GM13977 (cell line): ENCODE measurements at regions not wholly inside any gene's neighbourhood (a gene's known extent, or its start where the extent isn't known, plus 50 kb on each side); places are given as distances from the start of the nearest gene placed in this dataset.

ENCODE experiments used
- DNase-seq: peaks from one replicate; pipeline ENCODE4 v3.0.0; 2012; ENCODE audit warnings: low spot score
- in situ Hi-C: fragments of 300-500 bp; cut with MboI; formaldehyde crosslinking; loops from one replicate; pipeline ENCODE4 v1.12.0; 2022; ENCODE audit warnings: low sequenced_read_pairs, low pct_unique_long_range_greater_than_20kb, mixed read lengths, inconsistent platforms; ENCODE audit not compliant: unreplicated experiment
- TF ChIP-seq, protein P1 (sequence below): IDR thresholded peaks from 2 replicates; pipeline ENCODE4 v1.5.1; 2012; ENCODE audit warnings: mild to moderate bottlenecking, control low read depth; ENCODE audit not compliant: insufficient read depth; ENCODE audit errors: extremely low read depth, missing control alignments

DNA sequence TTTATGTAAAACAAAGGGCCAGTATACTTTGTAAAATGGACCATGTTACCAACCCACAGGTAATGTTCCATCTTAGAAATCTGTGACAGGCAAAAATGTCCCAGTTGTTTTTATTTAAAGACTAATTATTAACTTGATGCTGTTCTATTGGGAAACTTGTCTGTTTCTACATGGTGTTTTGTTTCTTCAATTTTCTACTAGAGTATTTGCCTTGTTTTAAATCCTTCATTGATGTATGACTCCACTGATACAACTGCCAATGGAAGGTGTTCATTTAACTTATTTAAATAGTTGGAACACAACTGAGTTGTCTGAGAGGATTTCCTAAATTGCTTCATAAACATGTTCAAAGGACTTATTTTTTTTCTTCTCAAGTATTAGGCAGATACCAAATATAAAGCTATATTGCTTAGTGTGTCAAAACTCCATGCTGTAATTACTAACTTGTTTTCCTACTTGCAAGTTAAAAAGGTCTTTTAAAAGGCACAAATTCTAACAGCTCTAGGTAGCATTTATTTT is 152.0 kb upstream of the XPO1 start:
- DNase-seq: no peak
- TF ChIP-seq, protein P1, sequence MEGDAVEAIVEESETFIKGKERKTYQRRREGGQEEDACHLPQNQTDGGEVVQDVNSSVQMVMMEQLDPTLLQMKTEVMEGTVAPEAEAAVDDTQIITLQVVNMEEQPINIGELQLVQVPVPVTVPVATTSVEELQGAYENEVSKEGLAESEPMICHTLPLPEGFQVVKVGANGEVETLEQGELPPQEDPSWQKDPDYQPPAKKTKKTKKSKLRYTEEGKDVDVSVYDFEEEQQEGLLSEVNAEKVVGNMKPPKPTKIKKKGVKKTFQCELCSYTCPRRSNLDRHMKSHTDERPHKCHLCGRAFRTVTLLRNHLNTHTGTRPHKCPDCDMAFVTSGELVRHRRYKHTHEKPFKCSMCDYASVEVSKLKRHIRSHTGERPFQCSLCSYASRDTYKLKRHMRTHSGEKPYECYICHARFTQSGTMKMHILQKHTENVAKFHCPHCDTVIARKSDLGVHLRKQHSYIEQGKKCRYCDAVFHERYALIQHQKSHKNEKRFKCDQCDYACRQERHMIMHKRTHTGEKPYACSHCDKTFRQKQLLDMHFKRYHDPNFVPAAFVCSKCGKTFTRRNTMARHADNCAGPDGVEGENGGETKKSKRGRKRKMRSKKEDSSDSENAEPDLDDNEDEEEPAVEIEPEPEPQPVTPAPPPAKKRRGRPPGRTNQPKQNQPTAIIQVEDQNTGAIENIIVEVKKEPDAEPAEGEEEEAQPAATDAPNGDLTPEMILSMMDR: no peak
- in situ Hi-C loops: no loop called here

DNA sequence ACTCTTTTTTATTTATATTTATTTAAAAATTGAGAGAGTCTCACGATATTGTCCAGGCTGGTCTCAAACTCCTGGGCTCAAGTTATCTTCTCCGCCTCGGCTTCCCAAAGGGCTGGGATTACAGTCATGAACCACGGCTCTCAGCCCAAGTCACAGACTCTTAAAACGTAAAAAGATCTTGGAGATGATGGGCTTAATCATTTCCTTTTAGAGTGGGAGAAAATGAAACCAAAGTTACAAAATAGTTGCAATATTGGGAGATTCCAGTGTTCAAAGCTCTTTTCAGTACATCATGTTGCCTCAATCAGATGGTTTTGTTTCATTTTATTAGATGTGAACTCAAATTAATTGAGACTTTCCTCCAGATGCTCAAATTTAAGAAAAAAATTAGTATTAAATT is 151.4 kb upstream of the XPO1 start:
- DNase-seq: no peak
- TF ChIP-seq, protein P1: no peak
- in situ Hi-C loops: no loop called here

DNA sequence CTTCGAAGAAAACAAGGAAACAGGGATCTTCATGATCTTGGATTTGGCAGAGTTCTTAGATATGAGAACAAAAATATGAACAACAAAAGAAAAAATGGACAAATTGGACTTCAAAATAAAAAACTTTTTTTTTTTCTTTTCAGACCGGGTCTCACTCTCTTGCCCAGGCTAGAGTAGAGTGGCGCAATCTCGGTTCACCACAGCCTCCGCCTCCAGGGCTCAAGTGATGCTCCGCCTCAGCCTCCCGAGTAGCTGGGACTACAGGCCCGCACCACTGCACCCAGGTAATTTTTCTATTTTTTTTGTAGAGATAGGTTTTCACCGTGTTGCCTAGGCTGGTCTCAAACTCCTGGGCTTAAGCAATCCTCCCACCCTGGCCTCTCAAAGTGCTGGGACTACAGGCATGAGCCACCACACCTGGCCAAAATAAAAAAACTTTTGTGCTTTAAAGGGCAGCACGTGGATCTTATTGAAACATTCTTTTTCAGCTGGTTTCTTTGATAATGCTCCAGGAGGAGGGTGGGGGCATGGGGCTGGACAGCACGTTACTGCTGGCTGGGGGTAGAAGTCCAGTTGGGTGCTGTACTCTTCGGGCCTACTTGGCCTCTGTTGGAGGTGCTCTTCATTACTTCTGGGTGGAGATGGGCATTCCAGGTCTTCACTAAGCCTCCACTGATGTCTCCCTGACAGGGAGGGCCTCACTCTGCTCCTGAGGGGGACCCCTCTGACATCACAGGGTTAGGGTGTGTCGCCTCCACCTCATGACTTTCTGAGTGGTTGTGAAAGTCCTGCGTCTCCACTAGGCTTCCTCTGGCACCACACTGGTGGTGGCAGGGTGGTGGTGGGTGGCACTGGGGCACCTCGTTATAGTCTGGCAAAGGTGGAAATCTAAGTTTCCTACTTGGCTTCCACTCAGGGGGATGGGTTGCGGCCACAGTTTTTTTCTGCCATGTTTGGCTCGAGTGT is 150.5 kb upstream of the XPO1 start:
- in situ Hi-C loops: no loop called here
- DNase-seq: no peak
- TF ChIP-seq, protein P1: no peak

DNA sequence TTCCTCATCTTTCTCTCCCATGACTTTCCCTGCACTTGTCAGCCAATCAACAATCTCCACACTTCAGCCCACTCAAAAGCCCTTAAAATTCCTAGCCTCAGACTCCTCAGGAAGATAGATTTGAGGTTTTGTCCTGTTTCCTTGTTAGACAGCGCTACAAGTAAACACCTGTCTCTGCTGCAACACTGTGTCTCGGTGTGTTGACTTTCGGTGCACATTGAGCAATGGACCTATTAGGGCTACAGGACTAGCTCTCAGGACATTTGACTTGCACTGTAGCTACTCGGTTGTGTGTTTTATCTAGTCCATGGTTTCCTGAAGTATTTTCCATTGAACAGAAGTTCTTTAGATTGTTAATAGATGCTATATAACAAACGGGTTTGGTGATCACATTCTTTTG is 140.9 kb upstream of the XPO1 start:
- in situ Hi-C loops: no loop called here
- TF ChIP-seq, protein P1: no peak
- no peak for DNase-seq

DNA sequence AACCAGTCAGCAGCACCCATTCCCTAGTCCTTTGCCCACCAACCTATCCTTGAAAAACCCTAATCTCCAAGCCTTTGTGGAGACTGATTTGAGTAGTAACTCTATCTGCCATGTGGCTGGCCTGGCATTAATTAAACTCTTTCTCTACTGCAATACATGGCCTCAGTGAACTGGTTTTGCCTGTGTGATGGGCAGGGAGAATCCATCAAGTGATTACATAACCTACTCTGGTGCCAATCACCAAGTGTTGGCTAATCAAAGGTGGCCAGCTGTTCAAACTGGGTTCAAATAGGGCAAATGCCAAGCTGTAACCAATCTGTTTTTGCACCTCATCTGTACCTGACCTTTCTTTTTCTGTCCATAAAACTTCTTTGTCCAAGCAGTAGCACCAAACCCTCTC is 139.8 kb upstream of the XPO1 start:
- DNase-seq: no peak
- in situ Hi-C loops: no loop called here
- TF ChIP-seq, protein P1: no peak

DNA sequence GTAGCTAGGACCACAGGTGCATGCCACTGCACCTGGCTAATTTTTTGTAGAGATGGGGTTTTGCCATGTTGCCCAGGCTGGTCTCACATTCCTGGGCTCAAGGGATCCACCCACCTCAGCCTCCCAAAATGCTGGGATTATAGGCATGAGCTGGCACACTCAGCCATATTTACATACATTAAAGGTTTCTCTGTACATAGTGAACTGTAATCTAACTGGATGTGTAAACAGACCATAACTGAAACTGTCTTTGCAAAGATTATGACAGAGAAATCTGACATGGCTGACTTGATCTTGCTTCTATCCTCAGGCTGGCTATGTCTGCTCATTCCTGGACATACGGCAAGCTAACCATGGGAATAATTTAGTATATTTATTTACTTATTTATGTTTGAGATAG is 139.2 kb upstream of the XPO1 start:
- in situ Hi-C loops: no loop called here
- TF ChIP-seq, protein P1: no peak

More for the DNA sequence above, 139.2 kb upstream of the XPO1 start:
- no peak for DNase-seq
